GM23338 (cell line): ENCODE measurements at regions not wholly inside any gene's neighbourhood (a gene's known extent, or its start where the extent isn't known, plus 50 kb on each side); places are given as distances from the start of the nearest gene placed in this dataset.

ENCODE experiments used
- ATAC-seq: fragments of 200-7000 bp; cut with Tn5 transposase; 3 replicates; pipeline ENCODE4 v1.9.1; 2020
- DNase-seq: peaks from one replicate; pipeline ENCODE4 v3.0.0-alpha.2; 2015; ENCODE audit warnings: low spot score
- H2AFZ ChIP-seq: fragments of 200-600 bp; sonication (generic); 2 replicates; pipeline ENCODE4 v1.8.0; 2016; ENCODE audit warnings: antibody characterized with exemption, mild to moderate bottlenecking, moderate library complexity
- H3F3A ChIP-seq: fragments of 200-600 bp; sonication (generic); replicated peaks from 2 replicates; pipeline ENCODE4 v1.8.0; 2017; ENCODE audit warnings: antibody characterized with exemption, mixed run types, low read depth
- H3K27ac ChIP-seq: fragments of 200-600 bp; sonication (generic); 2 replicates; pipeline ENCODE4 v1.6.1; 2016; ENCODE audit warnings: low read depth
- H3K27me3 ChIP-seq: fragments of 200-600 bp; sonication (generic); 2 replicates; pipeline ENCODE4 v1.8.0; 2016; ENCODE audit warnings: mild to moderate bottlenecking, mixed run types, moderate library complexity; ENCODE audit not compliant: insufficient read depth
- H3K36me3 ChIP-seq: fragments of 200-600 bp; sonication (generic); 2 replicates; pipeline ENCODE4 v1.8.0; 2016; ENCODE audit warnings: mild to moderate bottlenecking; ENCODE audit not compliant: insufficient read depth
- H3K4me1 ChIP-seq: fragments of 200-600 bp; sonication (generic); 2 replicates; pipeline ENCODE4 v1.8.0; 2016; ENCODE audit warnings: mild to moderate bottlenecking, moderate library complexity; ENCODE audit not compliant: insufficient read depth
- H3K4me2 ChIP-seq: fragments of 200-600 bp; sonication (generic); 2 replicates; pipeline ENCODE4 v1.7.1; 2017; ENCODE audit warnings: mixed run types
- H3K4me3 ChIP-seq: fragments of 200-600 bp; sonication (generic); 2 replicates; pipeline ENCODE4 v1.6.1; 2016; ENCODE audit warnings: mixed run types
- H3K79me2 ChIP-seq: fragments of 200-600 bp; sonication (generic); replicated peaks from 2 replicates; pipeline ENCODE4 v1.8.0; 2017; ENCODE audit warnings: mild to moderate bottlenecking; ENCODE audit not compliant: insufficient read depth
- H3K9me2 ChIP-seq: fragments of 200-600 bp; sonication (generic); 2 replicates; pipeline ENCODE4 v1.8.0; 2017; ENCODE audit not compliant: insufficient read depth
- H4K20me1 ChIP-seq: fragments of 200-600 bp; sonication (generic); replicated peaks from 2 replicates; pipeline ENCODE4 v1.8.0; 2017; ENCODE audit warnings: mild to moderate bottlenecking; ENCODE audit not compliant: insufficient read depth
- H3K27ac Mint-ChIP-seq: 2 replicates; pipeline ENCODE4 v1.8.0; 2020; ENCODE audit warnings: inconsistent platforms, mild to moderate bottlenecking, moderate library complexity, mixed read lengths
- H3K27me3 Mint-ChIP-seq: 3 replicates; pipeline ENCODE4 v1.8.0; 2022; ENCODE audit warnings: low read depth, mild to moderate bottlenecking, moderate library complexity, mixed read lengths, inconsistent platforms; ENCODE audit not compliant: insufficient read depth, poor library complexity
- H3K36me3 Mint-ChIP-seq: 3 replicates; pipeline ENCODE4 v1.8.0; 2021; ENCODE audit warnings: low read depth, mild to moderate bottlenecking, inconsistent platforms, moderate library complexity, mixed read lengths
- H3K4me1 Mint-ChIP-seq: 3 replicates; pipeline ENCODE4 v1.8.0; 2020; ENCODE audit warnings: mild to moderate bottlenecking, inconsistent platforms, mixed read lengths
- H3K4me3 Mint-ChIP-seq: 3 replicates; pipeline ENCODE4 v1.8.0; 2021; ENCODE audit warnings: moderate library complexity, mild to moderate bottlenecking, inconsistent platforms, mixed read lengths
- H3K9me3 Mint-ChIP-seq: 3 replicates; pipeline ENCODE4 v1.8.0; 2020; ENCODE audit warnings: moderate library complexity, mild to moderate bottlenecking, inconsistent platforms, mixed read lengths
- CREB1 ChIP-seq: fragments of 250-450 bp; sonication (Bioruptor Pico); IDR thresholded peaks from 2 replicates; pipeline ENCODE4 v1.5.0; 2020; ENCODE audit warnings: low read depth, mild to moderate bottlenecking, moderate library complexity
- CTCF ChIP-seq, 2 experiments: fragments of 200-600 bp in 1 of 2; sonication (generic) in 1 of 2; conservative IDR thresholded peaks; 2 replicates each; pipeline versions ENCODE4 v1.5.1 to v1.6.1; 2016 to 2017; ENCODE audit warnings: antibody characterized with exemption in 2 of 2, low read depth in 2 of 2, mild to moderate bottlenecking in 2 of 2, moderate library complexity in 1 of 2
- ETS1 ChIP-seq: IDR thresholded peaks from 2 replicates; pipeline ENCODE4 v1.6.1; 2016; ENCODE audit warnings: antibody characterized with exemption
- EZH2 ChIP-seq: fragments of 200-600 bp; sonication (generic); IDR thresholded peaks from one replicate; pipeline ENCODE4 v1.8.0; 2017; ENCODE audit warnings: antibody characterized with exemption, mild to moderate bottlenecking, low read depth; ENCODE audit not compliant: unreplicated experiment
- EZH2phosphoT487 ChIP-seq: fragments of 200-600 bp; sonication (generic); IDR thresholded peaks from one replicate; pipeline ENCODE4 v1.8.1; 2018; ENCODE audit warnings: antibody characterized with exemption; ENCODE audit not compliant: unreplicated experiment
- JUNB ChIP-seq: IDR thresholded peaks from one replicate; pipeline ENCODE4 v1.6.1; 2016; ENCODE audit warnings: antibody characterized with exemption; ENCODE audit not compliant: unreplicated experiment
- NANOG ChIP-seq: IDR thresholded peaks from 2 replicates; pipeline ENCODE4 v1.6.1; 2016; ENCODE audit warnings: antibody characterized with exemption, borderline replicate concordance
- POLR2AphosphoS5 ChIP-seq: IDR thresholded peaks from 2 replicates; pipeline ENCODE4 v1.6.1; 2016; ENCODE audit warnings: antibody characterized with exemption, low read depth
- REST ChIP-seq: IDR thresholded peaks from one replicate; pipeline ENCODE4 v1.6.1; 2018; ENCODE audit warnings: antibody characterized with exemption; ENCODE audit not compliant: unreplicated experiment
- STAT1 ChIP-seq: IDR thresholded peaks from one replicate; pipeline ENCODE4 v1.6.1; 2016; ENCODE audit warnings: antibody characterized with exemption; ENCODE audit not compliant: unreplicated experiment
- ZNF114 ChIP-seq: fragments of 250-450 bp; sonication (Bioruptor Pico); IDR thresholded peaks from 2 replicates; pipeline ENCODE4 v1.5.0; 2020; ENCODE audit warnings: mild to moderate bottlenecking, moderate library complexity
- ZNF331 ChIP-seq: fragments of 250-450 bp; sonication (Bioruptor Pico); IDR thresholded peaks from 2 replicates; pipeline ENCODE4 v1.5.0; 2020; ENCODE audit warnings: low read depth, mild to moderate bottlenecking, moderate library complexity
- ZNF462 ChIP-seq: fragments of 250-450 bp; sonication (Bioruptor Pico); IDR thresholded peaks from 2 replicates; pipeline ENCODE4 v1.5.0; 2020; ENCODE audit warnings: mild to moderate bottlenecking, moderate library complexity

- peaks cover 5% of the 10 kb centered on the region for H3K27me3 Mint-ChIP-seq
- peaks cover 14% of the 10 kb centered on the region; the same call in 1 of the 2 replicates for H3K27me3 ChIP-seq
- H3K4me3 ChIP-seq: no peak overlapping the region
- H3K4me3 Mint-ChIP-seq: no peak overlapping the region
- H3K9me3 Mint-ChIP-seq: no peaks in the 10 kb centered on the region; the same call in 2 of the 3 replicates
- peaks cover 16% of the 10 kb centered on the region; the same call in 1 of the 2 replicates for H3K9me2 ChIP-seq
- H3K27ac Mint-ChIP-seq: peak overlapping the region; percentile 39; the same call in 1 of the 2 replicates
- no peaks in the 10 kb centered on the region for H3K36me3 Mint-ChIP-seq
- H3K27ac ChIP-seq: no peak overlapping the region
- H2AFZ ChIP-seq: no peak overlapping the region
- no peaks in the 10 kb centered on the region for H3F3A ChIP-seq
- no peaks in the 10 kb centered on the region for H3K36me3 ChIP-seq
- peaks cover 26% of the 10 kb centered on the region for H3K4me1 Mint-ChIP-seq
- DNase-seq (no peak), ATAC-seq (no peak)
- H3K79me2 ChIP-seq: no peaks in the 10 kb centered on the region
- H3K4me1 ChIP-seq: no peaks in the 10 kb centered on the region; the same call in 1 of the 2 replicates
- H3K4me2 ChIP-seq: no peak overlapping the region
- TF ChIP-seq NANOG (no peak), ZNF462 (CRISPR knock-in tag) (no peak), ZNF331 (CRISPR knock-in tag) (no peak), ETS1 (no peak), CTCF (conservative IDR thresholded peaks at IDR 0.05; ENCODE audit: low read depth in 2 of 2) (no peak), ZNF114 (no peak), JUNB (no peak), STAT1 (no peak), REST (no peak), EZH2phosphoT487 (no peak), CREB1 (CRISPR knock-in tag) (no peak), POLR2AphosphoS5 (no peak), EZH2 (no peak)
- H4K20me1 ChIP-seq: no peaks in the 10 kb centered on the region
Measured at GRCh38 chr7:106397994-106398393, 113.2 kb upstream of the NAMPT start.
